H1 (cell line): ENCODE measurements at regions not wholly inside any gene's neighbourhood (a gene's known extent, or its start where the extent isn't known, plus 50 kb on each side); places are given as distances from the start of the nearest gene placed in this dataset.

Experiments used
- CTCF ChIA-PET: fragments of 300-600 bp; sonication (Branson Sonifier 250); formaldehyde crosslinking; loops from one replicate; lab custom pipeline; 2021; ENCODE audit not compliant: partially characterized antibody; lab: Charles Lee
- POLR2A ChIA-PET: fragments of 300-600 bp; sonication (Branson Sonifier 250); formaldehyde crosslinking; loops from one replicate; lab custom pipeline; 2021; ENCODE audit warnings: inconsistent platforms; ENCODE audit not compliant: partially characterized antibody; lab: Charles Lee
- DNase-seq, 2 experiments: peaks; one replicate each; pipeline versions ENCODE4 v3.0.0 to v3.0.0-alpha.2; 2010 to 2022; ENCODE audit warnings: low spot score in 2 of 2, low read depth in 1 of 2, mixed read lengths in 1 of 2
- FAIRE-seq: peaks from 2 replicates; lab custom pipeline; 2011; peaks lifted over from hg19 to GRCh38; lab: Jason Lieb, UNC
- H2AFZ ChIP-seq: 2 replicates; pipeline ENCODE4 v1.8.1; 2012; ENCODE audit warnings: low read length, inconsistent platforms
- H2AK5ac ChIP-seq: 2 replicates; pipeline ENCODE4 v1.6.1; 2013; ENCODE audit warnings: low read depth, low read length
- H2BK120ac ChIP-seq: replicated peaks from 2 replicates; pipeline ENCODE3; 2013; ENCODE audit warnings: low read depth, low read length, inconsistent platforms
- H2BK12ac ChIP-seq: 2 replicates; pipeline ENCODE4 v1.6.1; 2013; ENCODE audit warnings: low read depth, low read length
- H2BK15ac ChIP-seq: 2 replicates; pipeline ENCODE4 v1.6.1; 2013; ENCODE audit warnings: low read length
- H2BK20ac ChIP-seq: 2 replicates; pipeline ENCODE4 v1.6.1; 2013; ENCODE audit warnings: low read length
- H2BK5ac ChIP-seq: 2 replicates; pipeline ENCODE4 v1.6.1; 2013; ENCODE audit warnings: low read depth, low read length
- H3K14ac ChIP-seq: 2 replicates; pipeline ENCODE4 v1.6.1; 2013; ENCODE audit warnings: inconsistent platforms; ENCODE audit not compliant: insufficient read length
- H3K18ac ChIP-seq: 2 replicates; pipeline ENCODE4 v1.6.1; 2013; ENCODE audit warnings: low read length; ENCODE audit errors: extremely low read depth
- H3K23ac ChIP-seq: 2 replicates; pipeline ENCODE4 v1.6.1; 2013; ENCODE audit warnings: inconsistent platforms; ENCODE audit not compliant: insufficient read length
- H3K23me2 ChIP-seq: 2 replicates; pipeline ENCODE4 v1.6.1; 2013; ENCODE audit warnings: low read depth, low read length
- H3K27ac ChIP-seq: 2 replicates; pipeline ENCODE4 v1.6.1; 2011; ENCODE audit warnings: low read depth, low read length, inconsistent platforms
- H3K27me3 ChIP-seq, 4 experiments: replicated peaks in 1 of 4; 1 replicate in 1 of 4; 2 replicates in 3 of 4; pipeline versions ENCODE4 v1.6.1 to v1.8.1; 2011 to 2013; ENCODE audit warnings: low read length in 3 of 4, mild to moderate bottlenecking in 3 of 4, inconsistent platforms in 2 of 4, mixed read lengths in 2 of 4, moderate library complexity in 1 of 4; ENCODE audit not compliant: control insufficient read depth in 3 of 4, insufficient read depth in 3 of 4; ENCODE audit errors: extremely low read depth in 1 of 4
- H3K36me3 ChIP-seq, 4 experiments: 2 replicates each; pipeline versions ENCODE4 v1.6.1 to v1.8.1; 2011 to 2013; ENCODE audit warnings: mild to moderate bottlenecking in 4 of 4, low read length in 3 of 4, moderate library complexity in 2 of 4, control low read depth in 1 of 4, inconsistent platforms in 1 of 4; ENCODE audit not compliant: insufficient read depth in 4 of 4, control insufficient read depth in 2 of 4
- H3K4ac ChIP-seq: replicated peaks from 2 replicates; pipeline ENCODE3; 2013; ENCODE audit warnings: low read length, low read depth, mixed read lengths, inconsistent platforms; ENCODE audit not compliant: insufficient read length
- H3K4me1 ChIP-seq, 4 experiments: replicated peaks in 1 of 4; 1 replicate in 1 of 4; 2 replicates in 3 of 4; pipeline versions ENCODE4 v1.6.1 to v1.8.1; 2011 to 2013; ENCODE audit warnings: low read length in 3 of 4, inconsistent platforms in 2 of 4, mixed read lengths in 1 of 4; ENCODE audit not compliant: insufficient read depth in 4 of 4, control insufficient read depth in 3 of 4
- H3K4me2 ChIP-seq, 2 experiments: 2 replicates each; pipeline versions ENCODE4 v1.6.1 to v1.8.1; 2011 to 2013; ENCODE audit warnings: low read depth in 2 of 2, low read length in 2 of 2, control low read depth in 1 of 2, inconsistent platforms in 1 of 2, mild to moderate bottlenecking in 1 of 2; ENCODE audit not compliant: insufficient read depth in 1 of 2
- H3K4me3 ChIP-seq, 4 experiments: fragments of 200-600, 300-600 bp in 1 of 4; sonication (generic), shearing (Covaris generic), sonication (Bioruptor Twin) in 1 of 4; 2 replicates each; pipeline versions ENCODE4 v1.5.1 to v1.8.1; 2011 to 2016; ENCODE audit warnings: low read length in 4 of 4, low read depth in 3 of 4, control low read depth in 2 of 4, inconsistent platforms in 2 of 4, mild to moderate bottlenecking in 2 of 4, mixed read lengths in 1 of 4, moderate library complexity in 1 of 4; ENCODE audit not compliant: insufficient read depth in 2 of 4; ENCODE audit errors: extremely low read depth in 1 of 4
- H3K56ac ChIP-seq: replicated peaks from 2 replicates; pipeline ENCODE3; 2013; ENCODE audit warnings: low read depth, mild to moderate bottlenecking, mixed read lengths, low read length, inconsistent platforms; ENCODE audit not compliant: insufficient read length
- H3K79me1 ChIP-seq: 2 replicates; pipeline ENCODE4 v1.6.1; 2013; ENCODE audit warnings: low read depth, low read length, control low read depth
- H3K79me2 ChIP-seq, 2 experiments: 2 replicates each; pipeline versions ENCODE4 v1.6.1 to v1.8.1; 2012 to 2013; ENCODE audit warnings: low read length in 2 of 2, mild to moderate bottlenecking in 2 of 2, inconsistent platforms in 1 of 2; ENCODE audit not compliant: insufficient read depth in 2 of 2, control insufficient read depth in 1 of 2
- H3K9ac ChIP-seq, 4 experiments: replicated peaks in 1 of 4; 1 replicate in 1 of 4; 2 replicates in 3 of 4; pipeline versions ENCODE4 v1.6.1 to v1.8.1; 2011 to 2013; ENCODE audit warnings: low read depth in 3 of 4, low read length in 3 of 4, control low read depth in 2 of 4, mild to moderate bottlenecking in 2 of 4, moderate library complexity in 2 of 4, inconsistent platforms in 1 of 4; ENCODE audit errors: extremely low read depth in 1 of 4
- H3K9me3 ChIP-seq, 2 experiments: 2 replicates each; pipeline versions ENCODE4 v1.6.1 to v1.8.1; 2012 to 2013; ENCODE audit warnings: mild to moderate bottlenecking in 2 of 2, moderate library complexity in 2 of 2, control low read depth in 1 of 2, inconsistent platforms in 1 of 2, low read depth in 1 of 2, low read length in 1 of 2, mixed read lengths in 1 of 2; ENCODE audit not compliant: insufficient read depth in 2 of 2
- H4K20me1 ChIP-seq, 2 experiments: replicated peaks in 1 of 2; 2 replicates each; pipeline versions ENCODE3 to v1.8.1; 2011 to 2013; ENCODE audit warnings: inconsistent platforms in 2 of 2, low read length in 2 of 2, mild to moderate bottlenecking in 1 of 2; ENCODE audit not compliant: insufficient read depth in 2 of 2, control insufficient read depth in 1 of 2
- H4K5ac ChIP-seq: 2 replicates; pipeline ENCODE4 v1.6.1; 2013; ENCODE audit warnings: low read length, low read depth, mixed read lengths, inconsistent platforms; ENCODE audit not compliant: insufficient read length
- H4K8ac ChIP-seq: 2 replicates; pipeline ENCODE4 v1.8.0; 2013; ENCODE audit warnings: mild to moderate bottlenecking, moderate library complexity, low read length, inconsistent platforms; ENCODE audit not compliant: insufficient read depth; ENCODE audit errors: extremely low read depth
- H4K91ac ChIP-seq: replicated peaks from 2 replicates; pipeline ENCODE3; 2013; ENCODE audit warnings: low read length, mixed read lengths, inconsistent platforms; ENCODE audit not compliant: insufficient read length
- EP300 ChIP-seq, 2 experiments: IDR thresholded peaks; 1 replicate in 1 of 2; 2 replicates in 1 of 2; pipeline ENCODE4 v1.6.1; 2011 to 2012; ENCODE audit warnings: low read depth in 2 of 2, low read length in 2 of 2, mild to moderate bottlenecking in 2 of 2, borderline replicate concordance in 1 of 2, inconsistent platforms in 1 of 2, moderate library complexity in 1 of 2
- WGBS, 2 experiments: shearing (Covaris generic) in 1 of 2; methylation state at CpG; one replicate each; pipeline versions ENCODE4 v1.1.6 to v1.1.7; 2013 to 2015; ENCODE audit warnings: low lambda C conversion rate in 2 of 2, mixed read lengths in 2 of 2, inconsistent platforms in 1 of 2, low coverage in 1 of 2, missing lambda C conversion rate in 1 of 2; ENCODE audit not compliant: insufficient replicate concordance in 2 of 2, insufficient coverage in 1 of 2, insufficient read length in 1 of 2; ENCODE audit errors: extremely low coverage in 1 of 2, missing lambda C conversion rate in 1 of 2; 5-methylcytosine and 5-hydroxymethylcytosine counted together
- TF ChIP-seq, protein P1 (sequence below): IDR thresholded peaks from 2 replicates; pipeline ENCODE4 v1.6.1; 2012; ENCODE audit warnings: inconsistent platforms

GRCh38 chr22:49052560-49052959, 775.1 kb downstream of the BRD1 start:
- Histone ChIP-seq H4K91ac (no peak overlapping the region), H3K4me3 (no peak overlapping the region), H4K5ac (no peak overlapping the region), H3K23me2 (no peaks in the 10 kb centered on the region), H2BK120ac (peak overlapping the region; percentile 2), H3K18ac (peak overlapping the region; percentile 48; the same call in 1 of the 2 replicates)
- 74% methylated on average over 12 of the region's 12 CpGs; no CpG with 5 or more reads in 1 of the 2 experiments for WGBS, 2 experiments
- no peak for TF ChIP-seq EP300 (IDR thresholded peaks at IDR 0.05; ENCODE audit: borderline replicate concordance in 1 of 2, low read depth in 2 of 2, low read length in 2 of 2)
- TF ChIP-seq, protein P1, sequence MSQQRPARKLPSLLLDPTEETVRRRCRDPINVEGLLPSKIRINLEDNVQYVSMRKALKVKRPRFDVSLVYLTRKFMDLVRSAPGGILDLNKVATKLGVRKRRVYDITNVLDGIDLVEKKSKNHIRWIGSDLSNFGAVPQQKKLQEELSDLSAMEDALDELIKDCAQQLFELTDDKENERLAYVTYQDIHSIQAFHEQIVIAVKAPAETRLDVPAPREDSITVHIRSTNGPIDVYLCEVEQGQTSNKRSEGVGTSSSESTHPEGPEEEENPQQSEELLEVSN, result peak; percentile 22; the same call in 1 of the 2 replicates
- TF ChIP-seq, all 59 proteins: peak for 1
- Histone ChIP-seq H3K4me2 (peak overlapping the region in 1 of 2 experiments; percentile 6; a peak in 1 of 4 replicates), H3K27me3 (no peaks in the 10 kb centered on the region; a peak in 1 of 7 replicates), H3K4ac (no peak overlapping the region), H3K56ac (no peak overlapping the region), H3K27ac (no peak overlapping the region), H3K36me3 (no peaks in the 10 kb centered on the region), H3K9me3 (no peaks in the 10 kb centered on the region), H3K79me1 (no peaks in the 10 kb centered on the region), H2BK20ac (no peak overlapping the region), H4K20me1 (no peaks in the 10 kb centered on the region), H3K14ac (no peak overlapping the region), H3K4me1 (peaks cover 2 to 9% (median 6%) of the 10 kb centered on the region in 4 experiments), H3K79me2 (no peaks in the 10 kb centered on the region), H2BK15ac (no peak overlapping the region), H4K8ac (no peak overlapping the region), H3K9ac (no peak overlapping the region), H2AFZ (no peak overlapping the region), H2AK5ac (no peak overlapping the region), H3K23ac (no peak overlapping the region), H2BK5ac (no peak overlapping the region), H2BK12ac (peak overlapping the region; percentile 50; the same call in 1 of the 2 replicates)
- DNase-seq (no peak), FAIRE-seq (no peak)
- POLR2A ChIA-PET, result no interaction called here
- CTCF ChIA-PET, result interaction anchor here (0.5 kb wide), 1 partner anchor 257 kb away, joined by 3 read pairs; no protein-coding TSS in a partner anchor
